NK-92 treated with Interleukin-12 subunit alpha and Interleukin-12 subunit beta, amount 100 ng/mL, for 24 hours (cell line): ENCODE measurements at regions not wholly inside any gene's neighbourhood (a gene's known extent, or its start where the extent isn't known, plus 50 kb on each side); places are given as distances from the start of the nearest gene placed in this dataset.

Experiments used
- DNase-seq: peaks from one replicate; lab custom pipeline; 2025; lab: John Stamatoyannopoulos, UW

DNA sequence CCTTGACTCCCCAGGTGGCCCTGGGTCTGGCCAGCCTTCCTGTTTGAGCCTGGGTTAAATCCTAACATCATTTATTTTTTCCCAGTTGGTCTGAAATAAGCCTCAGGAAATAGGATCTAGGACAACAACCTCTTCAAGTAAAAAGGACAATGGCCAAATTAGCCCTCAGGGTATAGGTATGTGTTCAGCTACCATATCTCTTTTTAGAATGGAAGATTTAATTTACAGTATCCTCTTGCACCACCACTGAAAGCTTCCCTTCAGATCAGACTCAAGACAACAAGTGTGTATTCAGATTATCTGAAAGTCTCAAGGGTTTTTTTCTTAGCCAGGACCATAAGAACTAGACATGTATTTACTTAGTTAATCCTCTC lies 61.6 kb upstream of the CXCR4 start:
- no peak for DNase-seq

DNA sequence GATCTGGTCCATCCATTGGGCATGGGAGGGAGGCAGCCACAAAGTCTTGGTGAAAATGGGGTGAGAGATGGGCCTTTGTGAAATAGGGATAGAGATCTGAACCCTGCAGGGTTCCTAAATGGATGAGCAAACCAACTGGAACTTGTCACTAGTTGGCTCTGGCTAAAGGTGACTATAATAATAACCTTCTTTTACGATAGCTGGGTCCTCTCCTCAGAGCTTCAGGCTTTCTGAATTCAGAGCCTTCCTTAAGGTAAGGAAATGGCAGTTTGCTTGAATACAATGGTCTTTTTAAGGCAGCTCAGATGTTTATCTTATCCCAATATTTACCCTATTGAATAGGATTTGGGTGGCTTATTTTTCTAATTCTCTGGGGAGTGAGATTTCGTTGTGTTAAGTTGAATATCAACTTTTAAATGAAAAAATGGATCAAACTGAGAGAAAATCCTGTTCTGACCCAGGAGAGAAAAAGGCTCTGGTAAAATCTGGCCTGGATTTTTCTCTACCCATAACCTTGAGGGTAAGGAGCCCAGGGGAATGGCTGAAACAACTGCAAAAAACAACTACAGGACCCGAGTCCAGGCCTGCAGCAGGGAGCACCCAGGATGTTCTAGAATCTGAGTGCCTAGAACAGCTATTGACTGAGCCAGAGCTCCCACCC lies 61.1 kb upstream of the CXCR4 start:
- no peak for DNase-seq

DNA sequence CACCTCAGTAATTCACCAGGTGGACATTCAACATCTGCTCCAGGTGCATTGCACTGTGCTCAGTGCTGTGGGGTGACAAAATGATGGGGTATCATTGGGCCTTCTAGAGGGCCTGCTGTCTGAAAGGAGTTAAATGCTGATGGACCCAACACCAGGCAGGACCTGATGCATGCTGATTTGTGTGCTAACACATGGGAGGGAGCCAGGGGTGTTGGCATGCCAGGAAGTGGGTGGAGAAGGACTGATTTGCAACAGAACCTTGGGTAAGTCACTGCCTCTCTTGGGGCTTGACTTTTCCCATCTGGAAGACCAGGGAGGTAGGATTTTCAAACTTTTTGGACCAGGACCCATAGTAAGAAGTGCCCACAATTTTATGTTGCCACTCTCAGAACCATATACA lies 57.9 kb upstream of the CXCR4 start:
- no peak for DNase-seq

DNA sequence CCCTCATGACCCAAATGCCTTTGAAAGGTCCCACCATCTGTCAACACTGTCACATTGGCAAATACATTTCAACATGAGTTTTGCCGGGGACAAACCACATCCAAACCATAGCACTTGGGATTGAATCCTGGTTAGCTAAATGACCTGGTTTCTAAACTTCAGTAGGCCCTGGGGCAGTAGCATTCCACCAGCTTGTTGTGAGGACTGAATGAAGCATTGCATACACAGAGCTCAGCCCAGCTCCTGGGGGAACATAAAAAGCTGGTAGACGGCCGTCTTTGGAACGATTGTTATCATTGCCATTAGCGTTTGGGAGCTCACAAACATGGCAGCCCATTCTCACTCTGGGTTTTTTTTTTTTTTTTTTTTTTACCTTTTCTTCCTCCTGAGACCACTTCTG lies 57.5 kb upstream of the CXCR4 start:
- DNase-seq, result no peak

DNA sequence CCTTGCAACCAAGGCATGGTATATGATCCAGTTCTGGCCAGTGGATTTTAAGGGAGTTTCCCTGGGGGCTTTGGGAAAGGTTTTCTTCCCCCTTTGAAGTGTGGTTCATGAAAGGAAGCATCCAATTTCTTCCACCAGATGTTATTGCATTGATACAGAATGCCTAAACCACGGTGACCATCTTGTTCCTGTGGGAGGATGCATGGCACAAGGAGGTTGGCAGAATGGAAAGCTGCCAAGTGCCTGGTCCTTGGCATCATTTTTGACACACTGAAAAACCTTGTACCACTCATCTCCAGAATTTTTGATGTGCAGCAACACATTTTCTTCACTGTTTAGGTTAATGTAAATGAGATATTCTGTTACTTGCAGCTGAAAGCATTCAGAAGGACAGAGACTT lies 55.2 kb upstream of the CXCR4 start:
- DNase-seq, result no peak

DNA sequence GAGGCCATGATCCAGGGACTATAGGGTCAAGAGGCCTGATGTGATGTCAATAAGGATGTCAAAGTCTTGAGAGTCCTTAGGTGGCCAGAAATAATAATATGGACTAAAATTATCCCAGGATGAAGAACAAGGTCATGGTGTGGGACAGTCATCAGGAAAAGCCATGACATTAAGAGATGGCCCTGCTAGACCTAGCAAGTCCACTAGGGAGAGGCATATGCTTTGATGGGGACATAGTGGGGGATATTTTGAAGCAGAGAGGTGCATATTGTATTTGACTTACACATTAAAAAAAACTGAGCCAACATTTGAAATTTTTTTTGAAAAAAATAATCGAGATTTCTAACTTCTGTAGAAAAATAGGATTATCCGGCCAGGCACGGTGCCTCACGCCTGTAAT lies 53.3 kb upstream of the CXCR4 start:
- DNase-seq, result no peak

DNA sequence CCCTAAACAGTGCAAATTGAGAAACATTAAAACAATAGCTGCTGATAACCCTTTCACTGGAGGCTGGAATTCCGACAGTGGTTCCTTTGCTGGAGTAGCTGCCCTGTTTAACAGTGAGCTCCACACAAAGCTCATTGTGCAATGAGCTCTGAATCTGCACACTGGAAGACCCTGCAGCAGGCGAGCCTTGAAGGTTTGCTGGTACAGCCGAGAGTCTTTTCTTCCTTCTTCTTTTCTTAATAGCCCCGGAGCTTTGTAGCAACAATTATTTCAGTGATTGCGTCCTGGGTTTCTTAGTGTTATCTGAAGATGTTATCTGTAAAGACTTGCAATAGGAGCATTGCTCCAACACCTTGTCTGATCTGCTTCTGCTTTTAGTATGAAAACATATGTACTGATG lies 50.8 kb upstream of the CXCR4 start:
- no peak for DNase-seq

DNA sequence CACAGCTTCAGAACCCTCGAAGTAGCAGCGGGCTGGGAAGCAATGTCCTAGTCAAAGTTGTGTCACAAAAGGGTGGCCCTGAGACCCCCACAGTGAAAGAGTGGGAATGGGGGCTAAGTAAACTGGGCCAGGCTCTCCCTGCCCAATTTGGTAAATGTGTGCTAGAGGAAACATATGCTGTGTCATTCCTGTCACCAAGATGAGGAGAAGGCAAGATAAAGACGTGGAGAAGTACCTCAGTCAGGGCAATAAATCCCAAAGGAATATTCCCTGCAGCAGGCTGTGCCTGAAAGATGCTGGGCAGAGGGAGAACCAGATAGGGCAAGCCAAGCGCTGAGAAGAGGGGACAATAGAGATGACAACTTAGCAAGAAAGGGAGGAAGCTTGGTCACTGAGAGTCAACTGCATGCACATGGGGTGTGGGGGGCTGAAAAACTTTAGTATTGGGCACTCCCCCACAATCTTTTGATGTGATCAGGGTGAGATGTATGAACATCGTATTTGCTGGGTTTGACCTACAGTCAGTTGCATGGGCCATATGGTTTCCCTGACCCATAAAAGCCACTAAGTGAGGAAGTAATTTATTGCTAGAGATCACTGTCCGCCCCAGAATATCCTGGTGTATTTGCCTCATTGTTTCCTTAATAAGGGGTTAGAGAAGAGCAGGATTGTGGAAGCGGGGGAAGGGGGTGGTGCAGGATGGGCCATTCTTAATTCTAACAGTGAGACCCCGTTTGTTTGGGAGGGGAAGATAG lies 49.9 kb upstream of the CXCR4 start:
- no peak for DNase-seq
